SU-DHL-6 (cell line): ENCODE measurements at regions not wholly inside any gene's neighbourhood (a gene's known extent, or its start where the extent isn't known, plus 50 kb on each side); places are given as distances from the start of the nearest gene placed in this dataset.

Source experiments
- EZH2phosphoT487 ChIP-seq: fragments of 200-600 bp; sonication (generic), shearing (Covaris generic); conservative IDR thresholded peaks from 2 replicates; pipeline ENCODE4 v1.6.1; 2018; ENCODE audit warnings: mild to moderate bottlenecking, antibody characterized with exemption, low read length, moderate library complexity, mixed read lengths
- TF ChIP-seq, protein P1 (sequence below): fragments of 200-600 bp; sonication (generic); IDR thresholded peaks from one replicate; pipeline ENCODE4 v1.5.1; 2017; ENCODE audit warnings: antibody characterized with exemption, mild to moderate bottlenecking, low read length, moderate library complexity; ENCODE audit not compliant: insufficient read depth, poor library complexity, severe bottlenecking

DNA sequence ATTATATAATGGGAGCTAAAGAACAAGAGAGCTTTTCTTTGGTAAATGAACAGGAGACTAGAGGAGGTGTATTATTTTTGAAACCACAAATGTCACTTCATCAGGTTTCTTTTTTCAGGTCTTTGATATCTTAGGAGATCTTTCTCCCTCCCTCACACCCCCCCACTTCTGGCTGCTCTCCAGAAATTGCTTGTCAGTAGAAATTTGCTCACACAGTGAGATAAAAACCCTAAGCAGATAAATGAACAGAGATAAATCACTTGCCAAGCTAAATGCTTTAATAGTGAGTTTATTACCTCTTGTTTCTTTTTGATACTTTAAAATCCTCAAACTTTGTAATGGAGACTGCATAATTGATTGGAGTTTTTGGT is 421.2 kb upstream of the TENM3 start:
- TF ChIP-seq EZH2phosphoT487: no peak
- TF ChIP-seq, protein P1, sequence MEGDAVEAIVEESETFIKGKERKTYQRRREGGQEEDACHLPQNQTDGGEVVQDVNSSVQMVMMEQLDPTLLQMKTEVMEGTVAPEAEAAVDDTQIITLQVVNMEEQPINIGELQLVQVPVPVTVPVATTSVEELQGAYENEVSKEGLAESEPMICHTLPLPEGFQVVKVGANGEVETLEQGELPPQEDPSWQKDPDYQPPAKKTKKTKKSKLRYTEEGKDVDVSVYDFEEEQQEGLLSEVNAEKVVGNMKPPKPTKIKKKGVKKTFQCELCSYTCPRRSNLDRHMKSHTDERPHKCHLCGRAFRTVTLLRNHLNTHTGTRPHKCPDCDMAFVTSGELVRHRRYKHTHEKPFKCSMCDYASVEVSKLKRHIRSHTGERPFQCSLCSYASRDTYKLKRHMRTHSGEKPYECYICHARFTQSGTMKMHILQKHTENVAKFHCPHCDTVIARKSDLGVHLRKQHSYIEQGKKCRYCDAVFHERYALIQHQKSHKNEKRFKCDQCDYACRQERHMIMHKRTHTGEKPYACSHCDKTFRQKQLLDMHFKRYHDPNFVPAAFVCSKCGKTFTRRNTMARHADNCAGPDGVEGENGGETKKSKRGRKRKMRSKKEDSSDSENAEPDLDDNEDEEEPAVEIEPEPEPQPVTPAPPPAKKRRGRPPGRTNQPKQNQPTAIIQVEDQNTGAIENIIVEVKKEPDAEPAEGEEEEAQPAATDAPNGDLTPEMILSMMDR: no peak
